T-cell (primary cell): ENCODE measurements at regions not wholly inside any gene's neighbourhood (a gene's known extent, or its start where the extent isn't known, plus 50 kb on each side); places are given as distances from the start of the nearest gene placed in this dataset.
"Not testable (repeated sequence)": the region's sequence is repeated elsewhere in the genome, so short reads cannot be mapped to it uniquely, and the experiment has no call there.

ENCODE experiments used
- ATAC-seq, 4 experiments: fragments of 200-7000 bp in 3 of 4; fragments of 150-1000 bp in 1 of 4; cut with Tn5 transposase; replicated peaks in 1 of 4; 1 replicate in 3 of 4; 2 replicates in 1 of 4; pipeline ENCODE4 v1.10.0; 2021; ENCODE audit warnings: moderate library complexity in 3 of 4, mild to moderate bottlenecking in 2 of 4, moderate number of reproducible peaks in 1 of 4
- CTCF ChIA-PET, 2 donors: fragments of 300-600 bp; sonication (Branson Sonifier 250); formaldehyde crosslinking; loops; one replicate each; lab custom pipeline; 2022; ENCODE audit warnings: antibody characterized with exemption in 2 of 2; lab: Charles Lee
- POLR2A ChIA-PET, 2 donors: fragments of 300-600 bp; sonication (Branson Sonifier 250); formaldehyde crosslinking; loops; one replicate each; lab custom pipeline; 2022; ENCODE audit warnings: antibody characterized with exemption in 2 of 2; lab: Charles Lee
- DNase-seq, 35 experiments: peaks; one replicate each; pipeline versions ENCODE4 v3.0.0 to v3.0.0-alpha.2; 2013 to 2023
- H3K27ac ChIP-seq: one replicate; pipeline ENCODE4 v1.5.1; 2013; ENCODE audit warnings: low read length
- H3K27me3 ChIP-seq, 2 experiments: replicated peaks in 1 of 2; 1 replicate in 1 of 2; 2 replicates in 1 of 2; pipeline versions ENCODE4 v1.6.1 to v1.7.0; 2013; ENCODE audit warnings: low read length in 1 of 2, mixed read lengths in 1 of 2; ENCODE audit not compliant: control insufficient read depth in 2 of 2, insufficient read depth in 2 of 2; ENCODE audit errors: extremely low read depth in 1 of 2
- H3K36me3 ChIP-seq, 2 donors: 1 replicate in 1 of 2; 2 replicates in 1 of 2; pipeline versions ENCODE4 v1.6.1 to v1.7.0; 2013; ENCODE audit warnings: low read length in 1 of 2; ENCODE audit not compliant: control insufficient read depth in 2 of 2, insufficient read depth in 1 of 2; ENCODE audit errors: extremely low read depth in 1 of 2
- H3K4me1 ChIP-seq, 2 experiments: 1 replicate in 1 of 2; 2 replicates in 1 of 2; pipeline versions ENCODE4 v1.6.1 to v1.7.0; 2013; ENCODE audit warnings: low read length in 2 of 2, mixed read lengths in 1 of 2; ENCODE audit not compliant: insufficient read depth in 2 of 2, control insufficient read depth in 1 of 2; ENCODE audit errors: extremely low read depth in 1 of 2
- H3K4me3 ChIP-seq, 2 donors: 1 replicate in 1 of 2; 2 replicates in 1 of 2; pipeline versions ENCODE4 v1.5.1 to v1.7.0; 2013; ENCODE audit warnings: mild to moderate bottlenecking in 2 of 2, low read length in 1 of 2, moderate library complexity in 1 of 2; ENCODE audit not compliant: control insufficient read depth in 1 of 2; ENCODE audit errors: extremely low read depth in 1 of 2
- H3K9me3 ChIP-seq: 2 replicates; pipeline ENCODE4 v1.7.0; 2013
- H3K27ac Mint-ChIP-seq, 2 donors: one replicate each; pipeline ENCODE4 v1.8.0; 2020 to 2021; ENCODE audit warnings: mild to moderate bottlenecking in 2 of 2, mixed read lengths in 2 of 2
- H3K27me3 Mint-ChIP-seq, 2 donors: one replicate each; pipeline ENCODE4 v1.8.0; 2021 to 2022; ENCODE audit warnings: mixed read lengths in 2 of 2
- H3K36me3 Mint-ChIP-seq: one replicate; pipeline ENCODE4 v1.8.0; 2021; ENCODE audit warnings: mixed read lengths
- H3K4me1 Mint-ChIP-seq, 3 donors: one replicate each; pipeline ENCODE4 v1.8.0; 2020 to 2022; ENCODE audit warnings: mixed read lengths in 3 of 3, mild to moderate bottlenecking in 1 of 3
- H3K4me3 Mint-ChIP-seq, 3 donors: one replicate each; pipeline ENCODE4 v1.8.0; 2020 to 2022; ENCODE audit warnings: mild to moderate bottlenecking in 3 of 3, mixed read lengths in 3 of 3, moderate library complexity in 3 of 3
- H3K9me3 Mint-ChIP-seq, 3 donors: one replicate each; pipeline ENCODE4 v1.8.0; 2020 to 2022; ENCODE audit warnings: mixed read lengths in 3 of 3
- WGBS: methylation state at CpG from one replicate; pipeline ENCODE4 v1.1.5; 2013; ENCODE audit warnings: missing lambda C conversion rate; ENCODE audit not compliant: insufficient coverage; 5-methylcytosine and 5-hydroxymethylcytosine counted together

DNA sequence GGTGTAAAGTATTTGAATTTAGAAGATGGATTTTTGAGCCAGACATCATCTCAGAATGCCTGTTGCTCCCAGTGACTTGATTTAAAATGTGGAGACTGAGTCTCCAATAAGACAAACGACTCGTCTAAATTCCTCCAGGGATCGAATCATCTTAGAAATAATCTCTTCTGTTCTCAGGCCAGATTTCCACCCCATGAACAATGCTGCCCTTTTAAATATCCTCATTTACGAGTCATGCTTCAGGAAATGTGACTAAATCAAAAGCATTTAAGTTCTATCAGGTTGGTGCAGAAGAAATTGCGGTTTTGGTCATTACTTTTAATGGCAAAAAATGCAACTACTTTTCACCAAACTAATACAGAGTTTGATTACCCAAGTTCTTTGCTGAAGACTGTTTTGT is 684.6 kb upstream of the SOX11 start:
- H3K27ac Mint-ChIP-seq = no peak overlapping the region
- H3K27me3 Mint-ChIP-seq = no peaks in the 10 kb centered on the region
- no CpG with 5 or more reads among the region's 5 CpGs for WGBS
- DNase-seq (no peak), ATAC-seq (no peak)
- H3K4me1 Mint-ChIP-seq = no peaks in the 10 kb centered on the region
- Histone ChIP-seq H3K27me3 (no peaks in the 10 kb centered on the region), H3K4me1 (no peaks in the 10 kb centered on the region), H3K36me3 (no peaks in the 10 kb centered on the region), H3K4me3 (no peak overlapping the region), H3K9me3 (no peaks in the 10 kb centered on the region), H3K27ac (no peak overlapping the region)
- POLR2A ChIA-PET = no interaction called here
- no peak overlapping the region for H3K4me3 Mint-ChIP-seq
- peaks cover 6 to 38% (median 26%) of the 10 kb centered on the region in 3 donors for H3K9me3 Mint-ChIP-seq
- CTCF ChIA-PET = no interaction called here
- no peaks in the 10 kb centered on the region for H3K36me3 Mint-ChIP-seq

GRCh38 chr2:5019324-5019723 is 672.9 kb upstream of the SOX11 start:
- Mint-ChIP-seq H3K9me3 (peaks cover 16 to 31% (median 30%) of the 10 kb centered on the region in 3 donors), H3K4me3 (no peak overlapping the region), H3K36me3 (no peaks in the 10 kb centered on the region), H3K4me1 (no peaks in the 10 kb centered on the region), H3K27me3 (no peaks in the 10 kb centered on the region), H3K27ac (no peak overlapping the region)
- no peak for ATAC-seq
- H3K36me3 ChIP-seq = no peaks in the 10 kb centered on the region
- no peak for DNase-seq
- WGBS = no CpG with 5 or more reads among the region's 5 CpGs
- no peak overlapping the region for H3K27ac ChIP-seq
- no peaks in the 10 kb centered on the region for H3K4me1 ChIP-seq
- POLR2A ChIA-PET = no interaction called here
- H3K27me3 ChIP-seq = no peaks in the 10 kb centered on the region
- CTCF ChIA-PET = no interaction called here
- no peaks in the 10 kb centered on the region for H3K9me3 ChIP-seq
- no peak overlapping the region for H3K4me3 ChIP-seq

- H3K27ac Mint-ChIP-seq = no peak overlapping the region
- no peaks in the 10 kb centered on the region for H3K4me1 Mint-ChIP-seq
- Histone ChIP-seq H3K9me3 (no peaks in the 10 kb centered on the region), H3K4me1 (no peaks in the 10 kb centered on the region), H3K36me3 (no peaks in the 10 kb centered on the region), H3K4me3 (no peak overlapping the region), H3K27me3 (no peaks in the 10 kb centered on the region), H3K27ac (no peak overlapping the region)
- H3K36me3 Mint-ChIP-seq = no peaks in the 10 kb centered on the region
- ChIA-PET POLR2A (no interaction called here), CTCF (no interaction called here)
- peaks cover 15 to 29% (median 27%) of the 10 kb centered on the region in 3 donors for H3K9me3 Mint-ChIP-seq
- ATAC-seq = no peak
- no peaks in the 10 kb centered on the region for H3K27me3 Mint-ChIP-seq
- WGBS = 83% methylated on average over 2 of the region's 8 CpGs
- no peak for DNase-seq
- H3K4me3 Mint-ChIP-seq = no peak overlapping the region
Measured at GRCh38 chr2:5020116-5020875, 671.9 kb upstream of the SOX11 start.

DNA sequence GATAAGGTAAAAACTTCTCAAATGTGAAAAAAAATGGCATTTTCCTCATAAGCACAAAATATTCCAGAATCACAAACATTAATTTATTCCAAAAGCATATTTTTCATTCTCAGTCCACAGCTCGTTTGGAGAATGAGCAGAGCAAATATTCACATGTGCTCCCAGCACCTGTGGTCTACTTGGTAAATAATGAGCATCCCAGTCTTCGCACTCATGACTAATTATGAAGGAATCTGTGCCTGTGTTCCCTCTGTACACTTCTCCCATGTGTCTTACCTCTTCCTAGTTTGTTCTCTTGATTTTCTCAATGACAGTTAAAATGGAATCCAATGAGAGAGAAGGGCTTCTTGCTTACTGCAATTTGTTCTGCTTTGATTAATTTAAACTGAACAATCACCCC is 671.0 kb upstream of the SOX11 start:
- WGBS = 30% methylated on average over 1 of the region's 2 CpGs
- no peak for ATAC-seq
- H3K4me3 Mint-ChIP-seq = no peak overlapping the region
- Histone ChIP-seq H3K4me1 (no peaks in the 10 kb centered on the region), H3K9me3 (no peaks in the 10 kb centered on the region), H3K4me3 (no peak overlapping the region), H3K27me3 (no peaks in the 10 kb centered on the region), H3K27ac (no peak overlapping the region), H3K36me3 (no peaks in the 10 kb centered on the region)
- POLR2A ChIA-PET = no interaction called here
- no peak for DNase-seq
- CTCF ChIA-PET = no interaction called here
- no peaks in the 10 kb centered on the region for H3K27me3 Mint-ChIP-seq
- H3K9me3 Mint-ChIP-seq = peaks cover 15 to 28% (median 27%) of the 10 kb centered on the region in 3 donors
- no peaks in the 10 kb centered on the region for H3K4me1 Mint-ChIP-seq
- H3K36me3 Mint-ChIP-seq = no peaks in the 10 kb centered on the region
- H3K27ac Mint-ChIP-seq = no peak overlapping the region

- H3K27me3 Mint-ChIP-seq = no peaks in the 10 kb centered on the region
- 95% methylated on average over 3 of the region's 3 CpGs for WGBS
Measured at GRCh38 chr2:5022061-5022460, 670.1 kb upstream of the SOX11 start.

GRCh38 chr2:5022708-5023635 is 669.2 kb upstream of the SOX11 start:
- H3K27me3 ChIP-seq, H3K4me3 ChIP-seq, H3K27me3 Mint-ChIP-seq, H3K36me3 Mint-ChIP-seq, H3K27ac ChIP-seq, H3K27ac Mint-ChIP-seq, POLR2A ChIA-PET, H3K4me1 Mint-ChIP-seq, H3K4me1 ChIP-seq, DNase-seq, H3K4me3 Mint-ChIP-seq, H3K36me3 ChIP-seq, H3K9me3 ChIP-seq, ATAC-seq, CTCF ChIA-PET: not testable (repeated sequence)
- peaks cover 15 to 25% (median 23%) of the 10 kb centered on the region in 3 donors for H3K9me3 Mint-ChIP-seq

More at GRCh38 chr2:5022061-5022460, 670.1 kb upstream of the SOX11 start:
- Histone ChIP-seq H3K4me3 (no peak overlapping the region), H3K9me3 (no peaks in the 10 kb centered on the region), H3K27me3 (no peaks in the 10 kb centered on the region), H3K36me3 (no peaks in the 10 kb centered on the region), H3K27ac (no peak overlapping the region), H3K4me1 (no peaks in the 10 kb centered on the region)
- Mint-ChIP-seq H3K27ac (no peak overlapping the region), H3K4me1 (no peaks in the 10 kb centered on the region), H3K9me3 (peaks cover 15 to 27% (median 27%) of the 10 kb centered on the region in 3 donors), H3K36me3 (no peaks in the 10 kb centered on the region), H3K4me3 (no peak overlapping the region)
- POLR2A ChIA-PET = no interaction called here
- ATAC-seq (no peak), DNase-seq (no peak)
- CTCF ChIA-PET = no interaction called here
